IPS-15b (cell line): ENCODE measurements at regions not wholly inside any gene's neighbourhood (a gene's known extent, or its start where the extent isn't known, plus 50 kb on each side); places are given as distances from the start of the nearest gene placed in this dataset.
"Not testable (repeated sequence)": the region's sequence is repeated elsewhere in the genome, so short reads cannot be mapped to it uniquely, and the experiment has no call there.

ENCODE experiments used
- H3K27me3 ChIP-seq: one replicate; pipeline ENCODE4 v1.6.1; 2013; ENCODE audit warnings: low read length; ENCODE audit not compliant: control insufficient read depth, insufficient read depth
- H3K36me3 ChIP-seq: one replicate; pipeline ENCODE4 v1.6.1; 2013; ENCODE audit warnings: low read length; ENCODE audit not compliant: control insufficient read depth, insufficient read depth
- H3K4me1 ChIP-seq: one replicate; pipeline ENCODE4 v1.6.1; 2013; ENCODE audit warnings: mild to moderate bottlenecking, low read length; ENCODE audit not compliant: control insufficient read depth, insufficient read depth
- H3K4me3 ChIP-seq: one replicate; pipeline ENCODE4 v1.5.1; 2013; ENCODE audit warnings: low read depth, low read length
- H3K9ac ChIP-seq: one replicate; pipeline ENCODE4 v1.6.1; 2013; ENCODE audit warnings: low read depth, mild to moderate bottlenecking, low read length
- H3K9me3 ChIP-seq: one replicate; pipeline ENCODE4 v1.6.1; 2013; ENCODE audit warnings: mild to moderate bottlenecking, low read length; ENCODE audit not compliant: control insufficient read depth, insufficient read depth

DNA sequence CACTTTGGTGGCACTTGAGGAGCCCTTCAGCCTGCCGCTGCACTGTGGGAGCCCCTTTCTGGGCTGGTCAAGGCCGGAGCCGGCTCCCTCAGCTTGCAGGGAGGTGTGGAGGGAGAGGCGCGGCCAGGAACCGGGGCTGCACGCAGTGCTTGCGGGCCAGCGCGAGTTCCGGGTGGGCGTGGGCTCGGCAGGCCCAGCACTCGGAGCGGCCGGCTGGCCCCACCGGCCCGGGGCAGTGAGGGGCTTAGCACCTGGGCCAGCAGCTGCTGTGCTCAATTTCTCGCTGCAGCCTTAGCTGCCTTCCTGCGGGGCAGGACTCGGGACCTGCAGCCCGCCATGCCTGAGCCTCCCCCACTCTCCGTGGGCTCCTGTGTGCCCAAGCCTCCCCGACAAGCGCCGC lies 533.7 kb upstream of the SLC10A2 start:
- H3K9me3 ChIP-seq, H3K4me1 ChIP-seq, H3K9ac ChIP-seq, H3K27me3 ChIP-seq, H3K36me3 ChIP-seq, H3K4me3 ChIP-seq: not testable (repeated sequence)

DNA sequence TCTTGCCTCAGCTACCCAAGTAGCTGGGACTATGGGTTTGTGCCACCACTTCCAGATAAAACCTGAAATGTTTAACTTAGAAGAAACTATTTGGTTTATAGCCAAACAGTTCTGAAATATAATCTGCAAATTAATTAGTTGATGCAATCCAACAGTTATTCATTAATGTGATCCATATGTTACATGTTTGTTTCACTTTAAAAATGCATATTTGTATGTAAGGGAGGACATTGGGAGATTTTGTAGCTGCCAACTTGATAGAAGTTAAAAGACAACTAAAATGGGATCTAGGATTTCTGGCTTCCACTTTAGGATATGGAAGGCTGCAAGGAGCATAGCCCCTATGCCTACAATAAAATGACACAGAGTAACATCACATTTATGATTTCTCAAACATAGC lies 532.5 kb upstream of the SLC10A2 start:
- no peaks in the 10 kb centered on the region for H3K4me1 ChIP-seq
- H3K9ac ChIP-seq = no peak overlapping the region
- no peaks in the 10 kb centered on the region for H3K9me3 ChIP-seq
- no peak overlapping the region for H3K4me3 ChIP-seq
- no peaks in the 10 kb centered on the region for H3K36me3 ChIP-seq
- H3K27me3 ChIP-seq = no peaks in the 10 kb centered on the region

DNA sequence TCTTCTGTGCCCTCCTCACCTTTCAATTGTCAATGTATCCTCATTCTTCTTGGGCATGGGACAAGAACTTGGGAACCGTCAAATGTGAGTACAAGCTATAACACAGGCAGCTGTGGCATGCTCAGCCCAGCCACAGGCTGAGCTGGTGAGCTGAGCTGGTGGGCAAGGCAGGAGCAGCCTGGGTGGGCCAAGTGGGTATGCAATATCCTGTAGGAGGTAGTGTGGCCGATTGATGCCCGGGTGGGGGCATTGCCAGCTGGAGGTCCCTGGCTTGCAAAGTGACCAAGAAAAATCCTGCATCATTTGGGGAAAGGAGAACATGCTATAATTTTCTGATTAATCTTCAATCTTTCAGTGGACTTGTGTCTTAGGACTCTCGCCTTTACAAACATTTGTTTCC lies 507.2 kb upstream of the SLC10A2 start:
- H3K9me3 ChIP-seq = peaks cover 6% of the 10 kb centered on the region
- no peaks in the 10 kb centered on the region for H3K36me3 ChIP-seq
- no peaks in the 10 kb centered on the region for H3K27me3 ChIP-seq
- no peaks in the 10 kb centered on the region for H3K4me1 ChIP-seq
- H3K9ac ChIP-seq = no peak overlapping the region
- H3K4me3 ChIP-seq = no peak overlapping the region

DNA sequence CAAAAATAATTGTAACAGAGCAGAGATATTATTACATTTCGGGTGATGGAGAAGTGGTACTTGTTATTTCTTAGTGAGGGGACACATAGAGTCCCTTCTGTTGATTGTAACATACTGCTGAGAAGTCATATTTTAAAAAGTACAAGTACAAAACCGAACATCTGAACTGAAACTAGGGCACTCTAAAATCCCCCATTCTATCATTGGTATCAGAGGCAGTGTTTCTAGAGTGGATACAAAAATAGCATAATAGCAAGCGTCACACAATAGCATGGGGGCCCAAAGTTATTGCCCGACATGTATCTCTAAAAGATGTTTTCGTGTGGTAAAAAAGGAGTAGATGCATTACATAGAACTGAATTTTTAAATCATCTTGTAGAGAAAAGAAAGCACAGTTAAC lies 502.1 kb upstream of the SLC10A2 start:
- Histone ChIP-seq H3K27me3 (no peaks in the 10 kb centered on the region), H3K4me3 (no peak overlapping the region), H3K9me3 (peaks cover 5% of the 10 kb centered on the region), H3K36me3 (no peaks in the 10 kb centered on the region), H3K9ac (no peak overlapping the region), H3K4me1 (no peaks in the 10 kb centered on the region)

DNA sequence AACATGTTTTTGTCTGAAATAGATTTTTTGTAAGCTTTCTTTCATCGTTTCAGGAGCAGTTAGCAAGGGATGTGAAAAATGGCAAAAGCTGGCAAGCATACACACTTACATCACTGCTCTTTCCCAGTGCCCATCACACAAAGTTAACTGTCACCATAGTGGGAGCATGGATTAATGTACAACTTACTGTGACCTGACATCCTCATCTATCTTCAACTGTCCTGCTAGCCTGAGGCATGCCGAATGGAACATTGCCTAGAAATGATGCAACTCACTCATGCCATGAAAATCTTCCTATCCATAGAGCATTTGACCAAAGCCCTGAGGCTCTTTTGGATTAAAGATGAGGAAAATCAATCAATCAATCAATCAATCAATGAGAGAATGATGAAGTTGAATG lies 491.7 kb upstream of the SLC10A2 start:
- Histone ChIP-seq H3K9ac (no peak overlapping the region), H3K4me3 (no peak overlapping the region), H3K4me1 (no peaks in the 10 kb centered on the region), H3K36me3 (no peaks in the 10 kb centered on the region), H3K27me3 (no peaks in the 10 kb centered on the region), H3K9me3 (no peaks in the 10 kb centered on the region)

DNA sequence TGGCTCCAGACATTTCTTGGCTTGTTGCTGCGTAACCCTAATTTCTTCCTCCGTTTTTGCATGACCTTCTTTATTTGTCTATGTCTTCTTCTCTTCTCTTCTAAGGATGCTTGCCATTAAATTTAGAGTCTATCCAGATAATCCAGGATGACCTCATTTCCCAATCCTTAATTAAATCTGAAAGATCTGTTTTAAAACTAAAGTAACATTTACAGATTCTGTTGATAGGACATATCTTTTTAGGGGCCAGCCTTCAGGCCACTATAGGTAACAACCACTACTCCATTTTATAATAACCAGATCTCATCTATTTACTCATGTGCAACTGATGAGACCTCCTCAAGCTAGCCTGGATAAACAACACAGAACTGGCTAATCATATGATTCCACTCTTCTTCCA lies 490.5 kb upstream of the SLC10A2 start:
- Histone ChIP-seq H3K4me1 (no peaks in the 10 kb centered on the region), H3K27me3 (no peaks in the 10 kb centered on the region), H3K9ac (no peak overlapping the region), H3K36me3 (no peaks in the 10 kb centered on the region), H3K4me3 (no peak overlapping the region), H3K9me3 (no peaks in the 10 kb centered on the region)

DNA sequence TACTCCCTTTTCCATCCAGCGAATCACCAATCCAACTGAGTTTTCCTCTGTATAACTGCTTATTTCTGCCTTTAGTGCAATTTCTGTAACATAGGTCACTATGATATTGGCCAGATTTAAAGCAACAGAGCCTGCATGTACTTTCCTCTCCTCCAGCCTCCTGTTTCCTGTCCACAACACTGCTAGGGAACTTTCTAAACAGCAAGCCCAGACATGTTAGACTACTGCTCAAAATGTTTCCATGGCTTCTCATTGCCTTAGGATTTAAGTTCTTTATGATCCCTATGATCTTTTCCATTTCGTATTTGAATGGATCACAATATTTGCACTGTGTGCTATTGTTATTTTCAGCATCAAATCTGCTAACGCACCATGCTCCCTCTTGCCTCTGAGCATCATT lies 481.7 kb upstream of the SLC10A2 start:
- H3K4me1 ChIP-seq = no peaks in the 10 kb centered on the region
- H3K27me3 ChIP-seq = no peaks in the 10 kb centered on the region
- no peaks in the 10 kb centered on the region for H3K36me3 ChIP-seq
- no peak overlapping the region for H3K4me3 ChIP-seq
- no peak overlapping the region for H3K9ac ChIP-seq
- H3K9me3 ChIP-seq = no peaks in the 10 kb centered on the region

DNA sequence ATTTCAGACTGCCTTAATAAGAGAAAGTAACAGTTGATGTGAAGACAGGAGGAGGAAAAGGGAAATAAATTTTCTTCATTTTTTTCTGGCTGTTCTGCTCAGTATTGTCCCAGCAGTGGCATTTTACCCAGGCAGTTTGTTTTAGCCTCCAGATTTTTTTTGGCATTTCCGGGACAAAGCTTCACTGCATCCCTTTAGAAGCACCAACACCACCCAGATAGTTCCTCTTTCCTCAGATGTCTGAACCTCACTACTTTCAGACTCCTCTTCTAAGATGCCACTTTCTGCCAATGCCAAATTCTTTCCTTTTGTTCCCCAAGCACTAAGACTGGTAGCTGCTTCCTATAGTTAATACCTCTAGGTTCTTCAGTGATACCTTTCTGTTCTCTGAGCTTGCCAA lies 480.1 kb upstream of the SLC10A2 start:
- H3K4me3 ChIP-seq = no peak overlapping the region
- H3K36me3 ChIP-seq = no peaks in the 10 kb centered on the region
- H3K4me1 ChIP-seq = no peaks in the 10 kb centered on the region
- H3K9me3 ChIP-seq = no peaks in the 10 kb centered on the region
- H3K27me3 ChIP-seq = no peaks in the 10 kb centered on the region
- no peak overlapping the region for H3K9ac ChIP-seq

DNA sequence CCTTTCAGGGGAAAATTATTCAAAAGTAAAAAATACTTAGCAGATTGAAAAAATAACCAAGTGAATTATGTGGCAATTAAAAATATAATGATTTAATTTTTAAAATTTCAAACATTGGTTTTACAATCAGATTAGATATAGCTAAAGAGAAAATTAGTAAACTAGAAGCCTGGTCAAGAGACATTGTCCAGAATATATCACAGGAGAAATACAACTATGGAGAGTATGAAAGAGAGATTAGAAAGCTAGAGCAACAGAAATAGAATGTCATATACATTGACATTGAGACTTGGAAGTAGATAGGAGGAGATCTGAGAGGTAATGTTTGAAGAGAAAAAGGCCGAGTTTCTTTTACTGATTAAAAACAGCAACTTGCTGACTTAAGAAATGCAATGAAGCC lies 476.4 kb upstream of the SLC10A2 start:
- Histone ChIP-seq H3K9me3 (no peaks in the 10 kb centered on the region), H3K4me1 (no peaks in the 10 kb centered on the region)

DNA sequence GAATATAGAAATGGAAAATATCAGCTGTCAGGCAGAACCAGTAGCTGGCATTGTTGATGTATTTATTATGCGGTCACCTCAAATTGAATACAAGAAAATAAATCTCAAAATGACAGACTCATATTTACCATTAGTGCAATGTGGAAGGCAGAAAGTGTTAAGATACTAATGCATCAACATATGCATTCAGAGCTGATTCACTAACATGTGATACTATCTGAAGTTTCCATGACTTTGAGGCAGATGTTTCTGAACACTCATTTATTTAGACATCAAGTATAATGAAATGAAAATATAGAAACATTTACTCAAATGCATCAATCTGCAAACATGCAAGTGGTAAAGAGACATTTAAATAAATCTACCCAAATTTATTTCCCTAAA lies 474.2 kb upstream of the SLC10A2 start:
- Histone ChIP-seq H3K36me3 (no peaks in the 10 kb centered on the region), H3K27me3 (no peaks in the 10 kb centered on the region), H3K9me3 (no peaks in the 10 kb centered on the region), H3K4me3 (no peak overlapping the region), H3K9ac (no peak overlapping the region), H3K4me1 (no peaks in the 10 kb centered on the region)

More for the DNA sequence above, 476.4 kb upstream of the SLC10A2 start:
- H3K27me3 ChIP-seq = no peaks in the 10 kb centered on the region
- no peak overlapping the region for H3K9ac ChIP-seq
- H3K36me3 ChIP-seq = no peaks in the 10 kb centered on the region
- H3K4me3 ChIP-seq = no peak overlapping the region

DNA sequence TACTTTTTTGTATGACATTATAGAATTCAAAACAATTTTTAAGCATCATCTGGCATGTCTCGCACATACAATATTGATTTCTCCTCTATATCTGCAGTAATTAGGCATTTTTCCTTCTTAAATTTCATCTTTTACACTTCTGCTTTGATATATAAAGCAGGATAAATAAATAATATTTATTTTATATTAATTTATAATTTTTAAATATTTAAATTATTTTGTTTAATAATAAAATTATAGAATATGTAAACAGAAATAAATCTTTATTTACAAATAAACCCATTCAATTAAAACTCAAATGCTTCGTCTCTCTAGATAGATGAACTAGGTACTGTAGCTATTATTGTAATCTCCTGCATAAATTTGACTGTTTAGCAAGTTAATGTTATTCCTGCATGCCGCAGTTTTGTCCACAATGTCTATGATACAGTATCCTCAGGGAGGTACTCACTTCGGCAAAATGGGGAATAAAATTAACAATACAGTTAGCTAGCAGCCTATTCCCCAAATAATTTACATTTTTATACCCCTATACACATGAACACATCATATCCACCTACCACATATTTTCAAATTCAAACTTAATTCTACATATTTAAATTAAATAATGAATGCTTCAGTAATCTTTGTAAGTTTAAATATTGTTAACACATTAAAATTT lies 473.6 kb upstream of the SLC10A2 start:
- Histone ChIP-seq H3K4me1 (no peaks in the 10 kb centered on the region), H3K27me3 (no peaks in the 10 kb centered on the region), H3K9ac (no peak overlapping the region), H3K9me3 (no peaks in the 10 kb centered on the region), H3K36me3 (no peaks in the 10 kb centered on the region), H3K4me3 (no peak overlapping the region)

DNA sequence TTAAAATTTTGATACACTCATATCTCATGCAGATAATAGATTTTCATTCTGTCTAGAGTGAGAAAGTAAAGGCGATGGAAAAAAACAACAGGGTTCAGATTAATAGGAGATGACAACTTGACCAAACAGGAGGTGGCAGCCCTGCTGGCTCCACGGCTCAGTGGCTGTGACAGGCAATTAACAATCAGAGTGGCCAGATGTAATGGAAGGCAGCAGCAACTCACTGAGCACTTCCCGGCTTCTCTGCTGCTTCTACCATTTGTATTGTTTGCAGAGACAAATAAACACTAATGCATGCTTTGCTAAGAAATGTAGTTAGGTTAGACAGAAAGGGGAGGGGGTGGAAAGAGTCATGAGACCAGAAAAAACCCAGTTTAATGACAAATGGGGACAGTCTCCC lies 473.0 kb upstream of the SLC10A2 start:
- no peaks in the 10 kb centered on the region for H3K4me1 ChIP-seq
- no peaks in the 10 kb centered on the region for H3K9me3 ChIP-seq
- no peak overlapping the region for H3K4me3 ChIP-seq
- H3K27me3 ChIP-seq = no peaks in the 10 kb centered on the region
- H3K36me3 ChIP-seq = no peaks in the 10 kb centered on the region
- H3K9ac ChIP-seq = no peak overlapping the region
